ENCODE measurements at regions not wholly inside any gene's neighbourhood (a gene's known extent, or its start where the extent isn't known, plus 50 kb on each side); places are given as distances from the start of the nearest gene placed in this dataset.

DNA sequence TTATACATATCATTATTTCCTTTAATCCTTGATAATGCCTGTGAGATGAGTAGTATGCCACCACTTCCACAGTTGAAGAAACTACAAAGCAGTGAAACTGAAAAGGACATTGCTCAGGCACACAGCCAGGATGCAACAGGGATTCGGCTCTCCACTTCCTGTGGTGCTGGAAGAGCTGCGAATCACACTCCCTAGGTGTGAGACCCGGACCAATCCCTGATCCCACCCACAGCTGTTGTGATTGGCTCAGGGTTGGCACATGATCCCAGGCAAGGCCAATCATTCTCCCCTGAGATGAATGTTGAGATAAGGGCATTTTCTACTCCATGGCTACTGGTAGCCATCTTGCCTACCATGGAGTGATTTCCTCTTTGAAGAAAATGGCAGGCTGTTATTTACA is 218.2 kb downstream of the TMEM114 start:
- intact Hi-C loops (cut with micrococcal nuclease; ENCODE audit: unreplicated experiment): no loop called here
- Histone ChIP-seq H3K9me2 (ENCODE audit: insufficient read depth, low read length) (no peaks in the 10 kb centered on the region), H2AFZ (ENCODE audit: low read length) (no peak overlapping the region), H3K4me1 (ENCODE audit: insufficient read depth, low read length, poor library complexity, severe bottlenecking) (no peaks in the 10 kb centered on the region), H3K79me2 (ENCODE audit: insufficient read depth, low read depth, low read length) (no peaks in the 10 kb centered on the region), H3K27ac (ENCODE audit: low read depth, low read length, poor library complexity, severe bottlenecking) (no peak overlapping the region), H4K20me1 (ENCODE audit: insufficient read depth, low read length) (no peaks in the 10 kb centered on the region), H3K4me2 (ENCODE audit: low read length) (no peak overlapping the region), H3K4me3 (ENCODE audit: low read depth, low read length, poor library complexity, severe bottlenecking) (no peak overlapping the region), H3K9me3 (ENCODE audit: low read length) (no peaks in the 10 kb centered on the region), H3K36me3 (ENCODE audit: insufficient read depth, low read length) (no peaks in the 10 kb centered on the region)
- no peak for DNase-seq (ENCODE audit: low spot score)
- POLR2A ChIA-PET: no interaction called here
- CTCF ChIA-PET (ENCODE audit: unreplicated experiment): no interaction called here
- TF ChIP-seq EZH2phosphoT487 (IDR thresholded peaks at IDR 0.05; ENCODE audit: borderline replicate concordance, low read depth, low read length): no peak
- TF ChIP-seq, protein P1, sequence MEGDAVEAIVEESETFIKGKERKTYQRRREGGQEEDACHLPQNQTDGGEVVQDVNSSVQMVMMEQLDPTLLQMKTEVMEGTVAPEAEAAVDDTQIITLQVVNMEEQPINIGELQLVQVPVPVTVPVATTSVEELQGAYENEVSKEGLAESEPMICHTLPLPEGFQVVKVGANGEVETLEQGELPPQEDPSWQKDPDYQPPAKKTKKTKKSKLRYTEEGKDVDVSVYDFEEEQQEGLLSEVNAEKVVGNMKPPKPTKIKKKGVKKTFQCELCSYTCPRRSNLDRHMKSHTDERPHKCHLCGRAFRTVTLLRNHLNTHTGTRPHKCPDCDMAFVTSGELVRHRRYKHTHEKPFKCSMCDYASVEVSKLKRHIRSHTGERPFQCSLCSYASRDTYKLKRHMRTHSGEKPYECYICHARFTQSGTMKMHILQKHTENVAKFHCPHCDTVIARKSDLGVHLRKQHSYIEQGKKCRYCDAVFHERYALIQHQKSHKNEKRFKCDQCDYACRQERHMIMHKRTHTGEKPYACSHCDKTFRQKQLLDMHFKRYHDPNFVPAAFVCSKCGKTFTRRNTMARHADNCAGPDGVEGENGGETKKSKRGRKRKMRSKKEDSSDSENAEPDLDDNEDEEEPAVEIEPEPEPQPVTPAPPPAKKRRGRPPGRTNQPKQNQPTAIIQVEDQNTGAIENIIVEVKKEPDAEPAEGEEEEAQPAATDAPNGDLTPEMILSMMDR (conservative IDR thresholded peaks at IDR 0.05; ENCODE audit: low read length): no peak
- no TSS peak for BruUV-seq (replicated peaks)

DNA sequence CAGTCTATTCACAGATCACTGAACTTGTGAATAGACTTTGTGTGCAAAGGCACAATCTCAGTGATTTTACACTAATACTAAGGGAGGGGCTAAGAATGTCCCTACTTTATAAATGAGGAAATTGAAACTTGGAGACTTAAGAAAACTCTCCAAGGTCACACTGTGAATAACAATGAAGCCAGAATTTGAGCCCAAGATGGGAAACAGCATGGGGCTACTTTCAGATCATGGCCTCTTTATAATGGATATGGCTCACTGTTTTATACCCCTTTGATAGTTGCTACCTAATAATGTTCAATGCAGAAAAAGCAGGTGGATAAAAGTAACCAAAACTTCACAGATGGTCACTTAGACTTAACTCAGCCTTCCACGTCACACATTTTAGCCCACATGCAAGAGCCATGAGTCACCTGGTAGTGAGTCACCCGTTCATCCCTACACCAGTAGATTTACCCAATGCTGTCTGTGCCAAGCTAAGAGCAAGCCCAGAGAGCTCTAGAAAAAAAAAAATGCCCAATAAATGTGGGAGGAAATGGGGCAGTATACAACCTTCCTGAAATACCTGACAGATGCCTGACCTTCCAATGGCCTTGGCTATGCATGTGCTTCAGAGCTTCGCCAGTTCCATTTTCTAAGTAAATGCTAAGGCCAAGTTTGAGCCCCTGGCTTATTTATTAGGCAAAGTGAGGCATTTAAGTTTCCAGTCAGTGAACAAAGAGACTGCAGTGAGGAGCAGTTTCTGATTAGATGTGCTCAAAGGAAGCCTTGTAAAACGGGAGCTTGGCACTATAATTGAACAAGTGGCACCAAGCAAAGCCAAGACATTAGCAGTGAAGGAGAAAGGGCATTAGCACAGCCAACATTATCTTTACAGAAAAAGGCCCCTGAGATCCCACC is 219.7 kb downstream of the TMEM114 start:
- Histone ChIP-seq H3K4me3 (ENCODE audit: low read depth, low read length, poor library complexity, severe bottlenecking) (no peak overlapping the region), H2AFZ (ENCODE audit: low read length) (no peak overlapping the region), H3K9me2 (ENCODE audit: insufficient read depth, low read length) (no peaks in the 10 kb centered on the region), H3K79me2 (ENCODE audit: insufficient read depth, low read depth, low read length) (no peaks in the 10 kb centered on the region), H3K4me1 (ENCODE audit: insufficient read depth, low read length, poor library complexity, severe bottlenecking) (no peaks in the 10 kb centered on the region), H3K27ac (ENCODE audit: low read depth, low read length, poor library complexity, severe bottlenecking) (no peak overlapping the region), H3K9me3 (ENCODE audit: low read length) (no peaks in the 10 kb centered on the region), H3K4me2 (ENCODE audit: low read length) (no peak overlapping the region), H3K36me3 (ENCODE audit: insufficient read depth, low read length) (no peaks in the 10 kb centered on the region), H4K20me1 (ENCODE audit: insufficient read depth, low read length) (no peaks in the 10 kb centered on the region)
- TF ChIP-seq, protein P1 (conservative IDR thresholded peaks at IDR 0.05; ENCODE audit: low read length): no peak
- no peak for TF ChIP-seq EZH2phosphoT487 (IDR thresholded peaks at IDR 0.05; ENCODE audit: borderline replicate concordance, low read depth, low read length)
- no peak for DNase-seq (ENCODE audit: low spot score)
- intact Hi-C loops (cut with micrococcal nuclease; ENCODE audit: unreplicated experiment): no loop called here
- no TSS peak for BruUV-seq (replicated peaks)
- CTCF ChIA-PET (ENCODE audit: unreplicated experiment): no interaction called here
- POLR2A ChIA-PET: interaction anchor here (0.6 kb wide), 1 partner anchor 1683 kb away, joined by 3 read pairs; no protein-coding TSS in a partner anchor

DNA sequence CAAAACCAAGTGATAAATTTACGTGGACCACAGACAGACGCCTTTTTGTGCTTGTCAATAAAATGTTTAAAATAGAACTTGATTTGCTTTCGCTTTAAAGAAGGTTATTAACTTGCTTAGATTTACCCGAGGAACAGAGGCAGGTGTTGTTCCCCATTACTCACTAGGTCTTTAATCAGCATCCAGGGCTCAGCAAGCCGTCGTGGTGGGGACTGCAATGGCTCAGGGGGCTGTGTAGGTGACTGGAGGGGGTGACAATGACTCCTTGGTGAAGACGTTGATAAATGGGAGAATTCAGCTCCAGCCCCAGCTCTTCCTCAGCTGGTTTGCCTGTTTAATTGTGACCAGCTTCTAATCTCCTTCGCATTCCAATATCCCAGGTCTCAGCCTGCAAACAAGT is 231.4 kb downstream of the TMEM114 start:
- DNase-seq (ENCODE audit: low spot score): no peak
- no peak overlapping the region for H3K4me3 ChIP-seq (ENCODE audit: low read depth, low read length, poor library complexity, severe bottlenecking)
- POLR2A ChIA-PET: no interaction called here
- no peak overlapping the region for H3K4me2 ChIP-seq (ENCODE audit: low read length)
- TF ChIP-seq, protein P1 (conservative IDR thresholded peaks at IDR 0.05; ENCODE audit: low read length): no peak
- no peak for TF ChIP-seq EZH2phosphoT487 (IDR thresholded peaks at IDR 0.05; ENCODE audit: borderline replicate concordance, low read depth, low read length)
- no peaks in the 10 kb centered on the region for H3K79me2 ChIP-seq (ENCODE audit: insufficient read depth, low read depth, low read length)
- H3K36me3 ChIP-seq (ENCODE audit: insufficient read depth, low read length): no peaks in the 10 kb centered on the region
- H4K20me1 ChIP-seq (ENCODE audit: insufficient read depth, low read length): no peaks in the 10 kb centered on the region
- H3K9me2 ChIP-seq (ENCODE audit: insufficient read depth, low read length): no peaks in the 10 kb centered on the region
- CTCF ChIA-PET (ENCODE audit: unreplicated experiment): no interaction called here
- H3K9me3 ChIP-seq (ENCODE audit: low read length): no peaks in the 10 kb centered on the region
- intact Hi-C loops (cut with micrococcal nuclease; ENCODE audit: unreplicated experiment): no loop called here
- H3K4me1 ChIP-seq (ENCODE audit: insufficient read depth, low read length, poor library complexity, severe bottlenecking): no peaks in the 10 kb centered on the region
- no TSS peak for BruUV-seq (replicated peaks)
- H3K27ac ChIP-seq (ENCODE audit: low read depth, low read length, poor library complexity, severe bottlenecking): no peak overlapping the region
- no peak overlapping the region for H2AFZ ChIP-seq (ENCODE audit: low read length)

Data from OCI-LY7 (cell line).